MV-4-11 (cell line): ENCODE measurements at regions not wholly inside any gene's neighbourhood (a gene's known extent, or its start where the extent isn't known, plus 50 kb on each side); places are given as distances from the start of the nearest gene placed in this dataset.
"Not testable (repeated sequence)": the region's sequence is repeated elsewhere in the genome, so short reads cannot be mapped to it uniquely, and the experiment has no call there.

Experiments used
- DNase-seq: peaks from one replicate; lab custom pipeline; 2025; lab: John Stamatoyannopoulos, UW

GRCh38 chr4:31370866-31371465, 650.8 kb downstream of the PCDH7 start:
- DNase-seq, result peak; percentile 49

GRCh38 chr4:31374256-31374960, 654.2 kb downstream of the PCDH7 start:
- no peak for DNase-seq

DNA sequence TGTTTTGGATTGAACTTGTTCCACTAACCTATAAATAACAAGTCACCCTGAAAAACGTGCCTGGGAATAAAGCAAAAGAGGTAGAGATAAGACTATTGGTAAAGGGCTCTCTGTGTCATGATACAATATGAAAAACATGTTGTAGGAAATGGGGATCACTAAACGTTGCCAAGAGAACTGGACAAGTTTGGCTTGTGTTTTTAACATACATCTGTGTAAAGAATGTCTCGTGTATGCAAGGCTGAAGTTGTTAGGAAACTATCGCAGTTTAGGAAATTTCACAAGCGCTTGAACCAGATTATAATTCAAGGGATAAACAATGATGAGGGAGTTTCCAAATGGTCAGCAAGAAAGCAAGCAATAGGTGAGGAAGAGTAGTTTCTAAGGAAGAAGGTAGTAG, 655.8 kb downstream of the PCDH7 start:
- DNase-seq, result no peak

DNA sequence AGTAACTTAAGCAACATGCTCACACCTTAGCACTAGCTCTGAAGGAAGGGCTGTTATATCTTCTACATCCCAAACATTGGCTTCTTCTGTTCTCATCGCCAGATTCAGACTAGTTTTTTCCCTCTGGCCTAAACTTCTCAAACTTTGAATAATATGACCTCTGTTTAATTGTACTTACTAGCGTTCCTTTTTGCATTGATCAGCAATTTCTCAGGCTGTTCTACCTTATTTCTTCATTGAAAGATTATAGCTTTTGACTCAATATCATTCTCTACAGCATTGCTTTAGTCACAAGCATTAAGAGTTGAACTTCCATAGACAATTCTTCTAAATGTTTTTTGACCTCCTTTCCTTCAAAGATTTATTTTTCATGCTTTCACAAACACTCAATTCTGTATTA, 659.2 kb downstream of the PCDH7 start:
- no peak for DNase-seq

- DNase-seq, result peak; percentile 78
Measured at GRCh38 chr4:31383767-31384166, 663.6 kb downstream of the PCDH7 start.

DNA sequence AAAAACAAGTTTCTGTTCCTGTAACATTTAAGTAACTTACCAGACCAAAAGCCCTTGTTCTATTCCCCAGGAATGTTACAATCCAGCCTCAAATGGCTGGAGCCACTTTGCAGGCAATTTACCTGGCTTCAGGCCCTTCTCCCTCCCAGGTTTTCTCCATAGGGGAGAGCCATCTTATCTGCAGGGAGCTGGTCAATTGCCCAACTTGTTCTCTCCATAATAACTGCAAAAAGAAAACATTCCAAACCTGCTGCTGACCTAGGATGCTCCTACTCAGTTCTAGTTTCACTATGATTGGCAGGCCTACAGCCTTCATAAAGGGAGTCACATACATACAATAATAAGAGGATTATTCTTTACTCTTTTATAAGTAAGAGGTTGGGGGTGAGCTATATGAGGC, 670.7 kb downstream of the PCDH7 start:
- no peak for DNase-seq

DNA sequence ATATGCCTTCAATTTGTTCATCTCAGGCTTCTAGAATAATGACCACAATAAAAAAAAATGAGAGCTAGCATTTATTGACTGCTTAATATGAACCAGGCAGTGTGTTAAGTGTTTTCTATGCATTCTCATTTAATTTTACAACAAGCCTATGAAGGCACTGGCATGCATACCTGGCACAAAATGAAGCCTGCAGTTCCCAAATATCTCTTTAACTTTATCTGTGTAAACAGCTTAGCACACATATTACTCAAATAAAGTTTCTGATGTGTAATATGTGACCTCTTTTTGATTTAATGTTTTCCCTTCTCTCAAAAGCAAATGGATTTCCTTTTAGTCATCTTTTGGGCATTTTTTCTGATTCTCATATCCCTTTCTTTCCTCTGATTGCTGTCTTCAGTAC, 671.8 kb downstream of the PCDH7 start:
- DNase-seq, result no peak

GRCh38 chr4:31392923-31393322, 672.8 kb downstream of the PCDH7 start:
- DNase-seq, result no peak

DNA sequence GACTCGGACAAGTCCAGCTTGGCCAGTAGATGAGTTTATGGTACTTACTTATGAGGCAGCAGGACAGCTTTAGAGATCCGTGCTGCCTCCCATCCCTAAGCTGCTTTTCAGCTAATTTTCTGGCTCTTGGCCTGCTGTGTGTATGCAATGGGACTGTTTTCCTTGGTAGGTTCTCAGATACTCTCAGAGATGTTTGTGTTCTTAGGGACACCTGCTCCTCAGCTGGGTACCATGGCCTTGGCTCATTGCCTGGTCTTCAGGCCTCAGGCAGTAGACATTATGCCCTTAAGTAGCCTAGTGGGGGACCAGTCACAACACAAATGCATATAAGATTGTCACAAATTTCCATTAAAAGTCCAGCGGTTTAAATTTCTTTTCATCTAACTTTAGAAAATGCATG, 688.0 kb downstream of the PCDH7 start:
- DNase-seq, result no peak

DNA sequence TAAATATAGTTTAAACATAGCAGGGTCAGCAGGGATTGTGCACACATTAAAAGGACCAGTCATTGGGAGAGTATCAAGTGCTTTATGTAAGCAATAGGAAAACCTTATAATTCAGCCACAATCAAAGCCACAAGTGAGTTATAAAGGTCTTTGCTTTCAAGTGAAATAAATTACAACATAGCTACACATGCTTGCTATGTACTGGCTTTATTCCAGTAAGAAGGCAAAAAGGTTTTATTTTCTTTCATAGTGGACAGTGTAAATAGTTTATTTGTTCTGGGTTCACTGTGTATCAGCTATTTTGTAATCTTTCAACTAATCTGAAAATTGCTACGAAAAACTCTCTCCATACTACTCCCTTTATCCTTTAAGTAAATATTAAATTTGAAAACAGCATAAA, 691.4 kb downstream of the PCDH7 start:
- no peak for DNase-seq

DNA sequence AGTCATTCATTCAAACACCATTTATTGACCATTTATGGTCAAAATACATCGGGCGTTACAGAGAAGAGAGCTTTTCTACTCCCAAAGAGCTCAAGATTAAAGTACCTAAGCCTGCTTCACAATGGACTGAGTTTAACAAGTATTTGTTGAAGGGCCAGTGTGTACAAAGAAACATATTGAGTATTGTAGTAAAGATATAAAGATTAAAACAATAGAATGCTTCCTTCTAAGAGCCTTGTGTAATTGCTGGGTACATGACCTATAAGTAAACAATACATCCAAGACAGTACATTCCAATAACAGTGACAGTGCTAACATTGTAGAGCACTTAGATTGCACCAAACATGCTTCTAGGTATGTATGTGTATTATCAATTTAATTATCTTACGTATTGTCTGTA, 695.5 kb downstream of the PCDH7 start:
- DNase-seq, result no peak

- no peak for DNase-seq
Measured at GRCh38 chr4:31416498-31416897, 696.3 kb downstream of the PCDH7 start.

GRCh38 chr4:31417040-31417439, 696.9 kb downstream of the PCDH7 start:
- DNase-seq, result peak; percentile 3

- DNase-seq, result no peak
Measured at GRCh38 chr4:31422006-31422405, 701.8 kb downstream of the PCDH7 start.

DNA sequence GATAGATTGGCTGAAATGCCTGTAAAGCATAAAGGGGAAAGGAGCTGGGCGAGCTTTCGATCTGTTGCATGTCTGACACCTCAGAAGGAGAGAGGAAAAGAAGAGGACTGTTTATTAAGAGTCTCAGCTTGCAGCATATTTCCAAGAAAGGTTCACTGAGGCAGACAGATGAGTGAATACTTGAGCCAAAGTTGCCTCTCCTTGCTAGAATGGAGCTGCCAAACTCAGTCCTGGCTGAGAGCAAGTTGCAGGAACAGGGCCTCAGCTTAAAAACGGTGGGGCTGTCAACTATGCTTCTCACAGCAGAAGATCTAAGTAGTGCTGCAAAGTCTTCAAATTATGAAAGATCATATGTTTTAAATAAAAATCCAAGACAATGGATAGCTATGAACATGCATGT, 707.5 kb downstream of the PCDH7 start:
- no peak for DNase-seq

- peak; percentile 14 for DNase-seq
Measured at GRCh38 chr4:31442236-31442635, 722.1 kb downstream of the PCDH7 start.

- DNase-seq, result no peak
Measured at GRCh38 chr4:31445526-31445925, 725.4 kb downstream of the PCDH7 start.

DNA sequence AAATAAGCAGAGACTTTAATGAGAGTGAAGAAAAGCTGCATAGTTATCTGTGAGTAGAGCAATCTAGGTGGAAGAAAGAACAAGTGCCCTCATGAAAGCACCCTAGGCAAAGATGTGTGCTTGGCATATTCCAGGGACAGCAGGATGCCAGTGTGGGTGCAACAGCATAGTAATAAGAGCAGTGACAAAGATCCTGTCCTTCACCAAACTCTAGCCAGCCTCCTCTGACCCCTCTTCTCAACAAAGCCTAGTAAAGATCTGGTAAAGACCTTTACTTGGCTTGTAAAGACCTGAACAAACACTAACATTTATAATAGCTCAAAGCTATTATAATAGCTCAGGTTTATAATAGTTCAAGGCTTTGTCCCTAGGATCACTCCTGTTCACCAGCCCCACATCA, 735.4 kb downstream of the PCDH7 start:
- DNase-seq, result no peak

GRCh38 chr4:31458813-31459212, 738.6 kb downstream of the PCDH7 start:
- DNase-seq, result no peak

DNA sequence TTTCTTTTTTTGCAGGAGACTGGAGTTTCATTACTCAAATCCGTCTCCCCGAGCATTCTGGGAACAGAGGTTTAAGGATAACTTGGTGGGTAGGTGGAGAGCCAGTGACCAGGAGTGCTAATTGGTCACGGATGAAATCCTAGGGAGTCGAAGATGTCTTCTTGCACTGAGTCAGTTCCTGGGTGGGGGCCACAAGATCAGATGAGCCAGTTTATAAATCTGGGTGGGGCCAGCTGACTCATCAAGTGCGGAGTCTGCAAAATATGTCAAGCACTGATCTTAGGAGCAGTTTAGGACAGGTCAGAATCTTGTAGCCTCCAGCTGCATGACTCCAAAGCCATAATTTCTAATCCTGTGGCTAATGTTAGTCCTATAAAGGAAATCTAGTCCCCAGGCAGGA, 741.3 kb downstream of the PCDH7 start:
- no peak for DNase-seq

- no peak for DNase-seq
Measured at GRCh38 chr4:31467781-31468180, 747.6 kb downstream of the PCDH7 start.

- peak; percentile 34 for DNase-seq
Measured at GRCh38 chr4:31474221-31474620, 754.1 kb downstream of the PCDH7 start.

GRCh38 chr4:31482691-31483090, 762.5 kb downstream of the PCDH7 start:
- no peak for DNase-seq

GRCh38 chr4:31499216-31499615, 779.0 kb downstream of the PCDH7 start:
- DNase-seq, result not testable (repeated sequence)
